Fibroblast of the conjunctiva (primary cell): ENCODE measurements at regions not wholly inside any gene's neighbourhood (a gene's known extent, or its start where the extent isn't known, plus 50 kb on each side); places are given as distances from the start of the nearest gene placed in this dataset.
A peak's percentile ranks its signal among the peaks of the same experiment; 100 is the strongest.

Experiments used
- DNase-seq: peaks from one replicate; pipeline ENCODE4 v3.0.0-alpha.2; 2010; ENCODE audit warnings: low read depth

GRCh38 chr2:173590276-173590861 is 235.7 kb downstream of the CDCA7 start:
- DNase-seq, result peak; percentile 94

DNA sequence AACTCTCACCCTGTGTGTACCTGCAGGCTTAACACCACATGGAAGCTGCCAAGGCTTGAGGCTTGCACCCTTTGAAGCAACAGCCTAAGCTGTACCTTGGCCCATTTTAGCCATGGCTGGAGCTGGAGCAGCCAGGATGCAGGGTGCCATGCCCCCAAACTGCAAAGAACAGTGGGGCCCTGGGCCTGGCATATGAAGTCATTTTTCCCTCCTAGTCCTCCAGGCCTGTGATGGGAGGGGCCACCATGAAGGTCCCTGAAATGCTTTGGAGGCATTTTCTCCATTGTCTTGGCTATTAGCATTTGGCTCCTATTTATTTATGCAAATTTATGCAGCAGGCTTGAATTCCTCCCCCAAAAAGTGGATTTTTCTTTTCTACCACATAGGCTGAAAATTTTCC is 238.4 kb downstream of the CDCA7 start:
- no peak for DNase-seq

DNA sequence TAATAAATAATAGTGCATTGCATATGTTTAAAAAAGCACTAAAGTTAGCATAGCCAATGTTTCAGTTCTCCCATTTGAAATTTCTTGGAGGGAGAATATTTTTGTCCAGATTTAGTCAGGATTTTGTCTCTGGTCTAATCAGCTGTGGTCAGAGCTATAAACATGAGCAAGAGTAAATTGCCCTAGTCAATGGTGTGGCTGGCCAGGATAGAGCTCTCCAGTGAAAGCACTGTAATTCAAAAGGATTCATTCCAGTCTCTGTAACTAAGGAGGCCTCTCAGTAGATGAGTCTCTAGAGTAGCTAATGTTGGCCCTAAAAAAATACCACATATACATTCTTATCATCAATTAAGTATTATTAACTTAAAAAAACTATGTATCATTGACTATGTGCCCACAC is 241.6 kb downstream of the CDCA7 start:
- no peak for DNase-seq

DNA sequence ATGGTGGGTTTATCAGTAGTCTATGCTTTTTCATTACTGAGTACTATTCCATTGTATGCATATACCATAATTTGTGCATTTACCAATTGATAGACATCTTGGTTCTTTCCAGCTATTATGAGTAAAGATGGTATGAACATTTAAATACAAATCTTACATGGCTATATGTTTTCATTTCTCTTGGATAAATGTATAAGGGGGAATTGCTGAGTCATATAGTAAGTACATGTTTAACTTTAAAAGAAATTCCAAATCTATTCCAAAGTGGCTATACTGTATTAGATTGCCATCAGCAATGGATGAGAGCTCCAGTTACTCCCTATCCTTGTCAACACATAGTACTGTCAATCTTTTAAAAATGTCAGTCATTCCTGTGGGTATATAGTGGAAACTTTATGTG is 243.9 kb downstream of the CDCA7 start:
- no peak for DNase-seq

GRCh38 chr2:173599821-173600359 is 245.2 kb downstream of the CDCA7 start:
- DNase-seq, result no peak

DNA sequence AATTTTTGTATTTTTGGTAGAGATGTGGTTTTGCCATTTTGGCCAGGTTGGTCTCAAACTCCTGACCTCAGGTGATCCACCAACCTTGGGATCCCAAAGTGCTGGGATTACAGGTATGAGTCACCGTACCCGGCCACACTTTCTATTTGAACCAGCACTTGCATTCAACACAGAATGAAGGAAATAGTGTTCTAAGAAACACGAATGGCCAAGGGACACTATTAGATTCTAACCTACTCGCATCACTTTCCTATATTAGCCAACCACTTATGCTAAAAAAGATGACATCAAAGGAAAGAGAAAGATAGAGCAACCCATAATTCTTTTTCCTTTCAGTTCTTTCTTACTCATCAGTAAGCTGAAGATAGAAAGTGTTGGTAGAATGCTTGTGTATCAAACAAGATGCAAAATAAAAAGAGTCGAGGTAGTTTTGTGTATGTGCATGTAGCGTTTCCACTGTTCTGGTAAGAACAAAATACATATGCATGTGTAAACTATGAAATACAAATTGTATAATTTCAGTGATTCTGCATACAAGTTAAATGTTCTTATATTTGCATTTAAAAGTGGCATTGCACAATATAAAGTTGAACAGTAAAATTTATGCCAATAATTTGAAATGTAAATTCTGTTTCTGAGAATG is 247.6 kb downstream of the CDCA7 start:
- DNase-seq, result no peak

DNA sequence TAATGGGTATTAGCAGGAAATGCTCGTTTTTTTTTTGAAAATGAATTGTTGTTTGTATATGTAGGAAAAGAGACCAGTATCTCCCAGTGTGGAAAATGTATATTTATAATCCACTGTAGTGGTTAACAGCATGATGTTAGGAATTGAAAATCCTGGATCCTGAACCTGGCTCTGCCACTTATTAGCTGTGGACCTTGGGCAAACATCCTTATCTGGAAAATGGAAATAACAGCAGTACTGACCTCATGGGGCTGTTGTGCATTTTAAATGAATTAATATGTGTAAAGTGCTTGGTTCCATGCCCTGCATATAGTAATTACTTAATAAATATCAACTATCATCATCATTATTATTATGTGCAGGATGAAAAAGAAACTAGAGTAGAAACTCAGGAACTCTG is 251.3 kb downstream of the CDCA7 start:
- no peak for DNase-seq

GRCh38 chr2:173606619-173607248 is 252.1 kb downstream of the CDCA7 start:
- DNase-seq, result no peak

GRCh38 chr2:173607606-173608311 is 253.1 kb downstream of the CDCA7 start:
- DNase-seq, result no peak

GRCh38 chr2:173611121-173611520 is 256.4 kb downstream of the CDCA7 start:
- DNase-seq, result no peak

DNA sequence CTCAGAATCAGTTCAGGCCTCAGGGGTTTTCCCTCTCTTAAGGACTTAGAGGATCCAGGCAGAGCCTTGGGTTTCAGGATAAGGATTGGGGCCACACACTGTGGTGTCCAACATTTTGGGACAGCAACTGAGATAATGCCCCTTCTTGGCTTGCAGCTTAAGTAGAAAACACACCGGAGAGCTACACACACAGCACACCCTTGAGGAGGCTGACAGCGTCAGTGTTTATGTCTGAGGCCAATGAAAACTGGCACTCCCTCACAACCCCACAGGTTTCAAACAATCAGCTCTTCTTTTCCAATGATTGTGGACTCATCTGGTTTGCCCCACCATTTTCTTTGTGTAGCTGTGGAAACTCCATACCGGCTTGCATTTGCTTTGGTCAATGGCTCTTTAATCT is 257.7 kb downstream of the CDCA7 start:
- no peak for DNase-seq

GRCh38 chr2:173613386-173613785 is 258.7 kb downstream of the CDCA7 start:
- DNase-seq, result no peak

- no peak for DNase-seq
Measured at GRCh38 chr2:173614265-173614930, 259.7 kb downstream of the CDCA7 start.

GRCh38 chr2:173623438-173624319 is 269.0 kb downstream of the CDCA7 start:
- no peak for DNase-seq

- DNase-seq, result no peak
Measured at GRCh38 chr2:173625315-173625714, 270.6 kb downstream of the CDCA7 start.

DNA sequence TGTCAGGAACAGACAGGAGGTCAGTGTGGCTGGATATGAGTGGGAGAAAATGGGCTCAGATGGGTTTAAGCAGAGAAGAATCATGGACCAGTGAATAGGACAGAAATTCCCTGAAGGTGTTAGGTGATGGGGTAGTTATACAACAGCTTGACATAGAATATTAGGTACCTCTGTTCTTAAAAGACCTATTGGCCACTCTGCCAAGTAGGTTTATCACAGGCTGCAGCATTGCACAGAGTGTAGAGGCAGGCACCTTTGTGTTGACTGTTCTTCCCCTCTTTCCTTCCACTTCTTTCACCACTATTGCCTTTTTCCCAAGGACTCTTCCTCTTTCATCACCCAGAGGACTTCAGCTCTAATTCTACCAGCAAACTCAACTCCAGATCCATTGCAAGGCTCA is 274.4 kb downstream of the CDCA7 start:
- DNase-seq, result no peak

DNA sequence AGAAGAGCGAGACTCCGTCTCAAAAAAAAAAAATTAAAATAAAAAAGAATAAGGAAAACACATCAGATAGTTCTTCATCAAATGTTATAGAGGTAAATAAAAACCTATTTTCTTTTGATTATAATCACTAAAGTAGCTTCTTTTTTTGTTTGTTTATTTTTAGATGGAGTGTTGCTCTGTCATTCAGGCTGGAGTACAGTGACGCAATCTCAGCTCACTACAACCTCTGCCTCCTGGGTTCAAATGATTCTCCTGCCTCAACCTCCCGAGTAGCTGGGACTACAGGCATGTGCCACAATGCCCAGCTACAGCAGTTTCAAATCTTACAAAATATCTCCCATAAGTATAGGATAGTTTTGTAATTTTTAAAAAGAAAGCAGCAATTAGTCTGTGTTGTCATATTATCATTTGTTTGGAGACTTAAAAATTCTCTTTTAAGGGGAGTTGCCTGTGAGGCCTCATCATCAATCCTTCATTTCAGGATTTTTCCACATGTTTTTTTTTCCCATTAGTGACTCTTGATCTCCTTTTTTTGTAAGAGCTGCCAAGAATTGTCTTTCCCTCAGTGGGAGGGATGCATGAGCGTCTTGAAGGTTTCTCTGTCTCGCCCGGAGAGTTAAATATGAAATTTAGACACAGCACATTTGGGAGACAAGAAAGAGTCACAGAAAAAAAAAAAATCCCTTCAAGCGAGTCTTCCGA is 275.9 kb downstream of the CDCA7 start:
- DNase-seq, result no peak

GRCh38 chr2:173631127-173631460 is 276.4 kb downstream of the CDCA7 start:
- DNase-seq, result no peak

DNA sequence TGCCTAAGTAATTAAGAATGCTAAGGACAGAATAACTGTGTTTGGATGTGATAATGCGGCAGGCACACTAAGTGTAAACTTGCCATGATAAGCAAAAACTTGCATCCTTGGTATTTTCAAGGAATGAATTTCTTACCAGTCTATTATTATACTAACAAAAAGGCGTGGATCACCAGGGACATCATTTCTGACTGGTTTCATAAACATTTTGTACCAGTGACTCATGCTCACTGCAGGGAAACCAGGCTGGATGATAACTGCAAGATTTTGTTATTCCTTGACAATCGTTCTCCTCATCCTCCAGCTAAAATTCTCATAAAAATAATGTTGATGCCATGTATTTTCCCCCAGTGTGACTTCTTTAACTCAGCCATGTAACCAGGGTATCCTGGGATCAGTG is 289.5 kb downstream of the CDCA7 start:
- no peak for DNase-seq

DNA sequence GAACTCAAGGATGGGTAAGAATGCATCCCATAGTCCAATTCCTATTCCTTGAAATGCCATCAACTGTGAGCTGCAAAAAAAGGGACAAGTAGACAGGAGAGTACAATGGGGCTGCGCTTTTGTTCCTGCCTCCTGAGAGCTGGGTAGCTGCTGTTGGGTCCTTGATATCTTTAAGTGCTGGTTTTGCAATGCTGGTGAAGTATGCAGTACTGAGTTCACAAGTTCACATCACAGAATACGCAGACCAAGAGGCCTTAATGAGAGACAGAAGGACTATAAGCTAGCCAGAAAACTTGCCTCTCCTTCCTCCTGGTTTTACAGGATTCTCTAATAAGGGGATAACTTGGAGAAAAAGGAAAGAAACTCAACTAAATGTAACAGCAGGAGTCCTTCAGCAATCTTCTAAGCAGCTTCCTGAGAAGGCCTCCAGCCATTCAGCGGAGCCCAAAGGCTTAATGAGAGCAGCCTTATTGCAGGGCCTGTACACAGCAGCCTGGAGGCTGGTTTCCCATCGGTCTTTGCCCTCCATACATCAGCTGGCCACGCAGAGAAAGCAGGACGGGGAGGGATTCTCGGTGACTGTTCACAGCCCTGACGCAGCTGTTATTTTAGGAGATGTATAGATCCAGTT is 293.1 kb downstream of the CDCA7 start:
- peak; percentile 67 for DNase-seq
